ENCODE measurements at regions not wholly inside any gene's neighbourhood (a gene's known extent, or its start where the extent isn't known, plus 50 kb on each side); places are given as distances from the start of the nearest gene placed in this dataset.

GRCh38 chr21:16457498-16457897 lies 727.7 kb downstream of the USP25 start:
- TF ChIP-seq POLR2AphosphoS5 (IDR thresholded peaks at IDR 0.05; ENCODE audit: borderline replicate concordance, low read depth, low read length) (no peak), EZH2 (IDR thresholded peaks at IDR 0.05) (no peak)

Measured in SK-N-MC (cell line).